ENCODE measurements at regions not wholly inside any gene's neighbourhood (a gene's known extent, or its start where the extent isn't known, plus 50 kb on each side); places are given as distances from the start of the nearest gene placed in this dataset.

- TF ChIP-seq ZNF274 (IDR thresholded peaks at IDR 0.05; ENCODE audit: low read depth, low read length) (no peak), YY1 (IDR thresholded peaks at IDR 0.05; ENCODE audit: insufficient read depth, insufficient read length) (no peak)
These were observed 255.6 kb upstream of the GRIP1 start for GRCh38 chr12:66934302-66935062.

Measured in NT2/D1 (cell line).